ENCODE measurements at regions not wholly inside any gene's neighbourhood (a gene's known extent, or its start where the extent isn't known, plus 50 kb on each side); places are given as distances from the start of the nearest gene placed in this dataset.

DNA sequence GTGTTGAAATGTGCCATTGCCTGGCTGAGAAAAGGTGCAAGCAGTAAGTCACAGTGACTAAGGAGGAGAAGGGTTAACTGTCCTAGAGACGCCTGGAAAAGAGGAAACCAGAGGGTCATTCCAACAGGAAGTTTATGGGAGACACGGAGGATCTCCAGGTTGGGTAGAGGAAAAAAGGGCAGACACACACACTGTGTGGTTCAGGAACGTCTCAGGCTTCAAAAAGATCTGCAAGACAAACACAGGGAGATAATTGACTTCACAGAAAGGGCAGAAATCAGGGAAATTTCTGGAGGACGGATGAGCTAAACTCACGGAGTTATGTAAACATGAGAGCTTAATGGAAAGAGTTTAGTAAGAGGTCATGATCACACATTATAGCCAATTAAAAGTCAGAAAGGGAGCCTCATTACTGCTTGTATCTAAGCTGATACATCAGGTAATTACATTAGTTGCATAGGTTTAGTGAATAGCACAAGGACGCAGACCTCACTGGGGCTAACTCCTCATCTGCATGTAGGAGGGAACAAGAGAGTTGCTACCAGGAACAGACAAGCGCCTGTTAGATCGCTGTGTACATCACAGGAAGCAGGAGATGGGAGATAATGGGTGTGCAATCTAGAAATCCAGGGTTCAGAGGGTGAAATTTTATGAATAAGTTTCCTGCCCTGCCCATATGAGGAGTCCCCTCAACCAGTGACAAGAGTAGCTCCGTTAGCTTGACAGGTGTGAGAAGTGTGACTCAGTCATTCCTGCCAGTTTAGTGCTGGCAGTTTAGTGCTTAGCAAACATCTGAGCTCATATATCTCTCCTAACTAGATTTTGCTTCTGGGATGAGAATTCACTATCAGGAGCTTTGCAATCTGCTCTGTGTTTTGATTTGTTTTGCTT lies 96.6 kb upstream of the TNR start (continued):
- TF ChIP-seq SP3 (tag by site-specific recombination; IDR thresholded peaks at IDR 0.05) (peak; percentile 47; the same call in 1 of the 2 replicates), ZSCAN23 (tag by site-specific recombination; IDR thresholded peaks at IDR 0.05) (no peak), ZNF701 (tag by site-specific recombination; IDR thresholded peaks at IDR 0.05) (no peak), MYNN (tag by site-specific recombination; IDR thresholded peaks at IDR 0.05; ENCODE audit: borderline replicate concordance) (no peak), ZNF549 (tag by site-specific recombination; IDR thresholded peaks at IDR 0.05) (no peak), ZNF530 (tag by site-specific recombination; IDR thresholded peaks at IDR 0.05; ENCODE audit: low read depth) (no peak), RBAK (tag by site-specific recombination; IDR thresholded peaks at IDR 0.05) (no peak), ZNF248 (tag by site-specific recombination; IDR thresholded peaks at IDR 0.05) (no peak), ZNF366 (tag by site-specific recombination; conservative IDR thresholded peaks at IDR 0.05) (no peak), SETDB1 (IDR thresholded peaks at IDR 0.05; ENCODE audit: insufficient read length, low read length) (peak; percentile 18), ZNF791 (tag by site-specific recombination; IDR thresholded peaks at IDR 0.05) (no peak), ZBTB8A (tag by site-specific recombination; IDR thresholded peaks at IDR 0.05) (0 out of 2 replicates have a peak, but pooled peaks have one; percentile 12), ZNF214 (tag by site-specific recombination; IDR thresholded peaks at IDR 0.05; ENCODE audit: borderline replicate concordance) (no peak), ZNF768 (tag by site-specific recombination; IDR thresholded peaks at IDR 0.05) (no peak), ZFP41 (tag by site-specific recombination; IDR thresholded peaks at IDR 0.05; ENCODE audit: borderline replicate concordance) (no peak), ZNF585B (tag by site-specific recombination; IDR thresholded peaks at IDR 0.05) (no peak), ZNF416 (tag by site-specific recombination; IDR thresholded peaks at IDR 0.05) (no peak), IKZF3 (tag by site-specific recombination; IDR thresholded peaks at IDR 0.05) (peak; percentile 75), ZNF302 (tag by site-specific recombination; IDR thresholded peaks at IDR 0.05; ENCODE audit: low read depth) (no peak), ZIC2 (tag by site-specific recombination; IDR thresholded peaks at IDR 0.05) (no peak), ZNF202 (tag by site-specific recombination; IDR thresholded peaks at IDR 0.05; ENCODE audit: borderline replicate concordance) (no peak), ZFP69B (tag by site-specific recombination; IDR thresholded peaks at IDR 0.05) (0 out of 2 replicates have a peak, but pooled peaks have one; percentile 28)
- TF ChIP-seq, protein P1, sequence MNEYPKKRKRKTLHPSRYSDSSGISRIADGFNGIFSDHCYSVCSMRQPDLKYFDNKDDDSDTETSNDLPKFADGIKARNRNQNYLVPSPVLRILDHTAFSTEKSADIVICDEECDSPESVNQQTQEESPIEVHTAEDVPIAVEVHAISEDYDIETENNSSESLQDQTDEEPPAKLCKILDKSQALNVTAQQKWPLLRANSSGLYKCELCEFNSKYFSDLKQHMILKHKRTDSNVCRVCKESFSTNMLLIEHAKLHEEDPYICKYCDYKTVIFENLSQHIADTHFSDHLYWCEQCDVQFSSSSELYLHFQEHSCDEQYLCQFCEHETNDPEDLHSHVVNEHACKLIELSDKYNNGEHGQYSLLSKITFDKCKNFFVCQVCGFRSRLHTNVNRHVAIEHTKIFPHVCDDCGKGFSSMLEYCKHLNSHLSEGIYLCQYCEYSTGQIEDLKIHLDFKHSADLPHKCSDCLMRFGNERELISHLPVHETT (tag by site-specific recombination; IDR thresholded peaks at IDR 0.05) = peak; percentile 73
- TF ChIP-seq, protein P2, sequence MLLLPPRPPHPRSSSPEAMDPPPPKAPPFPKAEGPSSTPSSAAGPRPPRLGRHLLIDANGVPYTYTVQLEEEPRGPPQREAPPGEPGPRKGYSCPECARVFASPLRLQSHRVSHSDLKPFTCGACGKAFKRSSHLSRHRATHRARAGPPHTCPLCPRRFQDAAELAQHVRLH (tag by site-specific recombination; IDR thresholded peaks at IDR 0.05) = no peak
- TF ChIP-seq, protein P3, sequence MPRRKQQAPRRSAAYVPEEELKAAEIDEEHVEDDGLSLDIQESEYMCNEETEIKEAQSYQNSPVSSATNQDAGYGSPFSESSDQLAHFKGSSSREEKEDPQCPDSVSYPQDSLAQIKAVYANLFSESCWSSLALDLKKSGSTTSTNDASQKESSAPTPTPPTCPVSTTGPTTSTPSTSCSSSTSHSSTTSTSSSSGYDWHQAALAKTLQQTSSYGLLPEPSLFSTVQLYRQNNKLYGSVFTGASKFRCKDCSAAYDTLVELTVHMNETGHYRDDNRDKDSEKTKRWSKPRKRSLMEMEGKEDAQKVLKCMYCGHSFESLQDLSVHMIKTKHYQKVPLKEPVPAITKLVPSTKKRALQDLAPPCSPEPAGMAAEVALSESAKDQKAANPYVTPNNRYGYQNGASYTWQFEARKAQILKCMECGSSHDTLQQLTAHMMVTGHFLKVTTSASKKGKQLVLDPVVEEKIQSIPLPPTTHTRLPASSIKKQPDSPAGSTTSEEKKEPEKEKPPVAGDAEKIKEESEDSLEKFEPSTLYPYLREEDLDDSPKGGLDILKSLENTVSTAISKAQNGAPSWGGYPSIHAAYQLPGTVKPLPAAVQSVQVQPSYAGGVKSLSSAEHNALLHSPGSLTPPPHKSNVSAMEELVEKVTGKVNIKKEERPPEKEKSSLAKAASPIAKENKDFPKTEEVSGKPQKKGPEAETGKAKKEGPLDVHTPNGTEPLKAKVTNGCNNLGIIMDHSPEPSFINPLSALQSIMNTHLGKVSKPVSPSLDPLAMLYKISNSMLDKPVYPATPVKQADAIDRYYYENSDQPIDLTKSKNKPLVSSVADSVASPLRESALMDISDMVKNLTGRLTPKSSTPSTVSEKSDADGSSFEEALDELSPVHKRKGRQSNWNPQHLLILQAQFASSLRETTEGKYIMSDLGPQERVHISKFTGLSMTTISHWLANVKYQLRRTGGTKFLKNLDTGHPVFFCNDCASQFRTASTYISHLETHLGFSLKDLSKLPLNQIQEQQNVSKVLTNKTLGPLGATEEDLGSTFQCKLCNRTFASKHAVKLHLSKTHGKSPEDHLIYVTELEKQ (tag by site-specific recombination; IDR thresholded peaks at IDR 0.05; ENCODE audit: borderline replicate concordance) = peak; percentile 85
- TF ChIP-seq, protein P4, sequence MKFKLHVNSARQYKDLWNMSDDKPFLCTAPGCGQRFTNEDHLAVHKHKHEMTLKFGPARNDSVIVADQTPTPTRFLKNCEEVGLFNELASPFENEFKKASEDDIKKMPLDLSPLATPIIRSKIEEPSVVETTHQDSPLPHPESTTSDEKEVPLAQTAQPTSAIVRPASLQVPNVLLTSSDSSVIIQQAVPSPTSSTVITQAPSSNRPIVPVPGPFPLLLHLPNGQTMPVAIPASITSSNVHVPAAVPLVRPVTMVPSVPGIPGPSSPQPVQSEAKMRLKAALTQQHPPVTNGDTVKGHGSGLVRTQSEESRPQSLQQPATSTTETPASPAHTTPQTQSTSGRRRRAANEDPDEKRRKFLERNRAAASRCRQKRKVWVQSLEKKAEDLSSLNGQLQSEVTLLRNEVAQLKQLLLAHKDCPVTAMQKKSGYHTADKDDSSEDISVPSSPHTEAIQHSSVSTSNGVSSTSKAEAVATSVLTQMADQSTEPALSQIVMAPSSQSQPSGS (tag by site-specific recombination; IDR thresholded peaks at IDR 0.05; ENCODE audit: low read depth) = no peak
- TF ChIP-seq, protein P5, sequence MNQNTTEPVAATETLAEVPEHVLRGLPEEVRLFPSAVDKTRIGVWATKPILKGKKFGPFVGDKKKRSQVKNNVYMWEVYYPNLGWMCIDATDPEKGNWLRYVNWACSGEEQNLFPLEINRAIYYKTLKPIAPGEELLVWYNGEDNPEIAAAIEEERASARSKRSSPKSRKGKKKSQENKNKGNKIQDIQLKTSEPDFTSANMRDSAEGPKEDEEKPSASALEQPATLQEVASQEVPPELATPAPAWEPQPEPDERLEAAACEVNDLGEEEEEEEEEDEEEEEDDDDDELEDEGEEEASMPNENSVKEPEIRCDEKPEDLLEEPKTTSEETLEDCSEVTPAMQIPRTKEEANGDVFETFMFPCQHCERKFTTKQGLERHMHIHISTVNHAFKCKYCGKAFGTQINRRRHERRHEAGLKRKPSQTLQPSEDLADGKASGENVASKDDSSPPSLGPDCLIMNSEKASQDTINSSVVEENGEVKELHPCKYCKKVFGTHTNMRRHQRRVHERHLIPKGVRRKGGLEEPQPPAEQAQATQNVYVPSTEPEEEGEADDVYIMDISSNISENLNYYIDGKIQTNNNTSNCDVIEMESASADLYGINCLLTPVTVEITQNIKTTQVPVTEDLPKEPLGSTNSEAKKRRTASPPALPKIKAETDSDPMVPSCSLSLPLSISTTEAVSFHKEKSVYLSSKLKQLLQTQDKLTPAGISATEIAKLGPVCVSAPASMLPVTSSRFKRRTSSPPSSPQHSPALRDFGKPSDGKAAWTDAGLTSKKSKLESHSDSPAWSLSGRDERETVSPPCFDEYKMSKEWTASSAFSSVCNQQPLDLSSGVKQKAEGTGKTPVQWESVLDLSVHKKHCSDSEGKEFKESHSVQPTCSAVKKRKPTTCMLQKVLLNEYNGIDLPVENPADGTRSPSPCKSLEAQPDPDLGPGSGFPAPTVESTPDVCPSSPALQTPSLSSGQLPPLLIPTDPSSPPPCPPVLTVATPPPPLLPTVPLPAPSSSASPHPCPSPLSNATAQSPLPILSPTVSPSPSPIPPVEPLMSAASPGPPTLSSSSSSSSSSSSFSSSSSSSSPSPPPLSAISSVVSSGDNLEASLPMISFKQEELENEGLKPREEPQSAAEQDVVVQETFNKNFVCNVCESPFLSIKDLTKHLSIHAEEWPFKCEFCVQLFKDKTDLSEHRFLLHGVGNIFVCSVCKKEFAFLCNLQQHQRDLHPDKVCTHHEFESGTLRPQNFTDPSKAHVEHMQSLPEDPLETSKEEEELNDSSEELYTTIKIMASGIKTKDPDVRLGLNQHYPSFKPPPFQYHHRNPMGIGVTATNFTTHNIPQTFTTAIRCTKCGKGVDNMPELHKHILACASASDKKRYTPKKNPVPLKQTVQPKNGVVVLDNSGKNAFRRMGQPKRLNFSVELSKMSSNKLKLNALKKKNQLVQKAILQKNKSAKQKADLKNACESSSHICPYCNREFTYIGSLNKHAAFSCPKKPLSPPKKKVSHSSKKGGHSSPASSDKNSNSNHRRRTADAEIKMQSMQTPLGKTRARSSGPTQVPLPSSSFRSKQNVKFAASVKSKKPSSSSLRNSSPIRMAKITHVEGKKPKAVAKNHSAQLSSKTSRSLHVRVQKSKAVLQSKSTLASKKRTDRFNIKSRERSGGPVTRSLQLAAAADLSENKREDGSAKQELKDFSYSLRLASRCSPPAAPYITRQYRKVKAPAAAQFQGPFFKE (tag by site-specific recombination; IDR thresholded peaks at IDR 0.05; ENCODE audit: borderline replicate concordance) = no peak
